ENCODE measurements at regions not wholly inside any gene's neighbourhood (a gene's known extent, or its start where the extent isn't known, plus 50 kb on each side); places are given as distances from the start of the nearest gene placed in this dataset.

- TF ChIP-seq CTCF (conservative IDR thresholded peaks at IDR 0.05; ENCODE audit: control insufficient read depth, insufficient read depth, low read depth, low read length) = peak; percentile 31
- peak; percentile 12 for DNase-seq (ENCODE audit: low read depth)
- no peak overlapping the region for H3K4me3 ChIP-seq (ENCODE audit: control insufficient read depth, low read depth, low read length)
These were observed 214.5 kb downstream of the TBX18 start for GRCh38 chr6:84549917-84550316.

GRCh38 chr6:84547341-84547801 is 217.0 kb downstream of the TBX18 start:
- H3K4me3 ChIP-seq (ENCODE audit: control insufficient read depth, low read depth, low read length) = no peak overlapping the region
- no peak for TF ChIP-seq CTCF (conservative IDR thresholded peaks at IDR 0.05; ENCODE audit: control insufficient read depth, insufficient read depth, low read depth, low read length)
- no peak for DNase-seq (ENCODE audit: low read depth)

- peak; percentile 85 for DNase-seq (ENCODE audit: low read depth)
- no peak overlapping the region for H3K4me3 ChIP-seq (ENCODE audit: control insufficient read depth, low read depth, low read length)
- TF ChIP-seq CTCF (conservative IDR thresholded peaks at IDR 0.05; ENCODE audit: control insufficient read depth, insufficient read depth, low read depth, low read length) = no peak
These were observed 217.9 kb downstream of the TBX18 start for GRCh38 chr6:84546427-84546914.

DNA sequence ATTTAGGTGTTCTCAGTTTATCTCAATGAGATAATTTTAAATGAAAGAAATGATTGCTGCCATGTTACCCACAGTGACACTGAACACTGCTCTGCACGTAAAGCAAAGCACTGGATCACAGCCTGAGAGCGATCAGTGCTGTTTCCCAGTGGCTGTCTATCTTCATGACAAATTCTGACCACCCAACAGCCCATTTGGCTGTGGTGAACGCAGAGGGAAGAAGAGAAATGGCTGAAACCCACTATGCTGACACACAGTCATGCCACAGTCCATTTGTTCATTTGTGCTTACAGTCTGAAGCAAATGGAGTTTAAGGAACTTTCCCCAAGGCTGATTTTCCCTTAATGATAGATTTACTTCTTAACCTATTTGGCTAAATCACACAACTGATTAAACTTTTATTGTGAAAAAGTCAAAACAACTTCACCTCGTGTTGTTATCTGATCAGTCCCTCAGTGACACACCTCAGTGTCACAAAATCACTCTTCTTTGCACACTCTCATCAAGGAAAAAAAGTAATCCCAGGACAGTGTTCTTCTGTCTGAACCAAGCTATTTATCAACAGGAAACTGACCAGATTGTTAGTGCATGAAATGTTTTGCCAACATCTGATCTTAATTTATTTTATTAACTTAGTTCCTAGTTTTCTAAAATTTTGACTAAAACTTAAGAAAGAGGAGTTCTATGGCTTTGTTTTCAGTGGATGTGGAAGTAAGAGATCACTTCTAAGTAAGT is 225.1 kb downstream of the TBX18 start:
- no peak overlapping the region for H3K4me3 ChIP-seq (ENCODE audit: control insufficient read depth, low read depth, low read length)
- peak; percentile 64 for DNase-seq (ENCODE audit: low read depth)
- no peak for TF ChIP-seq CTCF (conservative IDR thresholded peaks at IDR 0.05; ENCODE audit: control insufficient read depth, insufficient read depth, low read depth, low read length)

GRCh38 chr6:84536885-84537638 is 227.3 kb downstream of the TBX18 start:
- DNase-seq (ENCODE audit: low read depth) = peak; percentile 20
- H3K4me3 ChIP-seq (ENCODE audit: control insufficient read depth, low read depth, low read length) = no peak overlapping the region
- TF ChIP-seq CTCF (conservative IDR thresholded peaks at IDR 0.05; ENCODE audit: control insufficient read depth, insufficient read depth, low read depth, low read length) = no peak

DNA sequence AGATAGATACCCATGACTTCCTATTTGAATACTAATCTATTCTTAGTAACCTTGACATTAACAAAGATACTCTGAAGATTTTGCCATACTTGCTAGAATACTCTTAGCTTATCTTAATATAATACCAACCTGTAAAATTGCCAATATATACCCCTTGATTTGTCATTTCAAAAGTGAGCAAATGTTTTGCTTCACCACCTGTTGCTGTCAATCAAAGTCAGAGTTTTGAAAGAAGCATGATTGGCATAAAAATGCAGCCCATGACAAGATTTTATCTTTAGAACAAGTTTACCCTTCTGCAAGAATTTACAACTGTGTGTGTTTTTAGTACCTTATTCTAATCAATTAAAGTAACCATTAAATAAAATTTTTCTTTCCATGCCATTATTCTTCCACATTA is 236.2 kb downstream of the TBX18 start:
- TF ChIP-seq CTCF (conservative IDR thresholded peaks at IDR 0.05; ENCODE audit: control insufficient read depth, insufficient read depth, low read depth, low read length) = no peak
- DNase-seq (ENCODE audit: low read depth) = no peak
- no peak overlapping the region for H3K4me3 ChIP-seq (ENCODE audit: control insufficient read depth, low read depth, low read length)

All from fibroblast of mammary gland (primary cell).